NCI-H774 (cell line): ENCODE measurements at regions not wholly inside any gene's neighbourhood (a gene's known extent, or its start where the extent isn't known, plus 50 kb on each side); places are given as distances from the start of the nearest gene placed in this dataset.

Experiments
- DNase-seq: peaks from one replicate; lab custom pipeline; 2025; lab: John Stamatoyannopoulos, UW

DNA sequence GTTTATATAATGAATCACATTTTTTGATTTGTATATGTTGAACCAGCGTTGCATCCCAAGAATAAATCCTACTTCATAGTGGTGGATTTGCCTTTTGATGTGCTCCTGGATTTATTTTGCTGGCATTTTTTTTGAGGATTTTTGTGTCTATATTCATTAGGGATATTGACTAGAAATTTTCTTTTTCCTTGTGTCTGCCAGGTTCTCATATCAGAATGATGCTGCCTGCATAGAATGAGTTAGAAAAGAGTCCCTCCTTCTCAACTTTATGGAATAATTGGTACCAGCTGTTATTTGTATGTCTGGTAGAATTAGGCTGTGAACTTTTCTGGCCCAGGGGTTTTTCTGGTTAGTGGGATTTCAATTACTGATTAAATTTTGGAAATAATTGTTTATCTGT lies 457.4 kb upstream of the DSEL start:
- DNase-seq, result no peak

DNA sequence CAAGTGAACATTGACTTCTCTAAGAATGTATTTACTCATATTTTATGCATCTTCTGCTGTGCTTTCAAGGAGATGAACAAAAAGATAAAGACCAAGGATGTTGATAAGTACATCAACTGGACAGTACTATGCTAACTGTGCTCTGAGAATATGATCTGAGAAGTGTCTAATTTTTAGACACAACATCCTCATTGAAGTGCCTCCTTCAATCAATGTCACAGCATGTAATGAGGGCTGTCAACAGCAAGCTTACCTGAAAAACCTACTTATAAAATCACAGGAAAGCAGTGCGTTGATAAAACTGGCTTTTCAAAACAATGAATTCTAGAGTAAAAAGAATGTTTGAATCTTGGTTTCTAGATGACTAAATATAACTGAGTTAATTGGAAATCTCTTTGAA lies 452.9 kb upstream of the DSEL start:
- DNase-seq, result no peak

DNA sequence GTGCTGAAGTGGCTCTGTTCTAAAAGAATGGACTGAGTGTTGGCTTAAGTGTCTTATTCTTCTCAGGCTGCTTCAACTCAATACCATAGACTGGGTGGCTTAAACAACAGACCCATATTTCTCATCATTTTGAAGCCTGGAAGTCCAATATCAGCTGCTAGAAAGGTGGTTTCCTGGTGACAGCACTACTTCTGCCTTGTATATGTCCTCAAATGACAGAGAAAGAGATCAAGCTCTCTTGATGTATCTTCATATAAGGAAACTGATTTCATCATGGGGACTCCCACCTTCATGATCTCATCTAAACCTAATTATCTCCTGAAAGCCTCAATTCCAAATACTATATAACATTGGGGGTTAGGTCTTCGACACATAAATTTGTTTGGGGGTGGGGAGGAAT lies 449.7 kb upstream of the DSEL start:
- DNase-seq, result no peak

DNA sequence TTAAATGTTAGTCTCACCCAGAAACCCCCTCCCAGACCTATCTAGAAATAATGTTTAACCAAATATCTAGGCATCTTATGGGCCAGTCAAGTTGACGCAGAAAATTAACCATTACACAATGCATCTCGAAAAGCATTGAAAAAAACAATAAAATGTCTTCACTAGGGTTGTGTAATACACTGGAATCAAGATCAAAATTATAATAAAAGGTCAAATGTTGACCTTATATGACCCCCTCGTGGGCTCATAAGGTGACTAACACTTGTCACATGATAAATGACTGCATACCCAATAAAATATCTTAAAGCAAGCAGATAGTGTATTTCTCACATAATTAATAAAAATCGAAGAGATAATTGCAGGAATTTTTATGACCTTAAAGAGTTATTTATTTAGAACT lies 447.9 kb upstream of the DSEL start:
- no peak for DNase-seq

DNA sequence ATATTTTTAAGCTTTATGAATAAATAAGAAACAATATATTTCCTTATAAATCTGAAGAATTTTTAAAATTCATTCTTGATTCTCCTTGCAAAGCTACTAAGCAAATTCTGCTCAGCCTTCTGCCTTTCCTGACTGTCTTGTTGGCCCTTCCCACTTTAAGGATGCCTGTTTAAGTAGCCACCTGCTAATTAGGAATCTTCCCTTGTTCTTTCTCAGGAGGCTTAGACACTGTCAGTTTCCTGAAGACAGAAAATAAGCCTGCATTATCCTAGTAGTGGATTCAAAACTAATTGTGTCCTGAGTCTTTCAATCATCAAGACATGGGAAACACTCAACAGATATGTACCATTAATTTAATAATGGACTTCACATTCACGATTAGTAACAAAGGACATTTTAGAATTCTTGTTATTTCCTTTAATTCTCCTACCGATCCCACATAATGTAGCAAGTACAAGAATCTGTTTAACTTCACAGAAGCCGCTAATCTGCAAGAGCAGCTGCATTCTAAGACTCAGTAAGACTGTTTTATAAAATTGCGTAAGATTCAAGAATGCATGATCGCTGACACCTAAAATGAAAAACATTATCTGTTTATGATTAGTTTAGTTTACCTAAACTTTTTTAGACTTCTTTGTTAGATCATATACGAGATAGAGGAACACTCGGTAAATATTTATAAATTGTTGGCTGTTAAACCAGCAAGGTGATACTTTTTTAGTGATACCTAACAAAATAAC lies 445.4 kb upstream of the DSEL start:
- no peak for DNase-seq

DNA sequence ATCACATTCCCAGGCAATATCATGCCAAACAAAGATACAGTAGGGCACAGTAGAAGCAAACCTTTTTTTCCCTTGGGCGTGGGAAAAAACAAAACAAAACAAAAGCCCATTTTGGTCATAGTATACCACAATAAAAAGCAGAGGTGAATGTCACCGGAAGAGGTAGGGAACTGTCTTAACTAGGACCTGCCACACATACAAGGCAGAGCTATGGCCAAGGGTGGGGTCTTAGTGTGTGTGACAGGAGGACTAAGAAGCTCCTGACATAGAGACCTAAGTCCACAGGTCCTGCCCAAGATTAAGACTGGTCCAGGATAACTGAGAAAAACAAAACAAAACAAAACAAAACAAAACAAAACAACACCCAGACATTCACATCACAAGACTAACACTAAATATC lies 441.2 kb upstream of the DSEL start:
- no peak for DNase-seq

DNA sequence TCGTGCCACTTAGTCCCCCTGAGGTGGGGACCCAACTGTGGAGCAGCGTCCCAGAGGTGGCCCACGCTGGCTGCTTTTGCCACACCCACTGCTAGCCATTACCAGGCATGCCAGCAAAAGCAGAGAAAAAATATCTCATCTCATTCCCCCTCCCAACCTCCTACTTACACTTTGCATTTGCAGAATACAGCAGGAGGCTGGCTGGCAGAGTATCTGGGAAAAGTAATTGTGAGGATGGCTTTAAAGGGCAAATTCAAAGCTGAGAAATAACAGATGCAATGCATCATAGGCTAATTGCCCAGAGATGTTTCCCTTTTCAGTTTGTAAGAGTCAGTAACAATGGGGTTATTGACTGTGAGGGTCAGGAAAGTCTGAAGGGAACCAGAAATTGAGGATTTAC lies 438.1 kb upstream of the DSEL start:
- DNase-seq, result no peak

DNA sequence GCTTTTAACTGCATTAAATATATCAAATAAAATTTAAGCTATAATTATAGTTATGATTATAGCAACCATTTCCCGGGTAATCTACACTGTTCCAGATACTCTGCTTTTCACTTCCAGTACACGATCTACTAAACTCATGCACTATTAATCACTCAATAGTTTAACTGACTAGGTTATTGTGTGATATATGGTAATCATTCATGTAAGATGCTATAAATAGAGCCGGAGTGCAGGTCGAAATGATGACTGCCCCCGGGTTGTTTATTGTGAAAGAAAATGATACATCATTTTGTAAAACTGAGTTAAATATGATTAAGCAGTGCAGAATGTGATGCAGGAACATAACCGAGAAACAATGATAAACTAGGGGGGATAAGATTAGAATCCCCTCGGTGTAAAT lies 434.6 kb upstream of the DSEL start:
- DNase-seq, result no peak

DNA sequence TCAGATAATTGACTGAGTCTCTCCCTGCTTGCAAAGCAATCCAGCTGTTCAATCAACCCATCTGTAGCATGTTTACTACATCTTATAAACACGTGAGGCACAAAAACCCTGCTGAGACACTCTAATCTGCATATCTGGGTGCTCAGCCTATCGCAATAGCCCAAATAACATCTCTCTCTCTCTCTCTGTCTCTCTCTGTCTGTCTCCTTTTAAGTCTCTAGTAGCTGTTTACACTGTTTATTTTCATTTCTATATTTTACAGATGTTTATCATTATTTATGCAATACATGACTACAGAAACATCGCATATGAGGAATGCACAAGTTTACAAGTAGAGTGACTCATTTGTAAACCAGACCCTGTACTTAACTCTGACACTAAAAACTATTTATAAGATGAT lies 422.1 kb upstream of the DSEL start:
- no peak for DNase-seq

DNA sequence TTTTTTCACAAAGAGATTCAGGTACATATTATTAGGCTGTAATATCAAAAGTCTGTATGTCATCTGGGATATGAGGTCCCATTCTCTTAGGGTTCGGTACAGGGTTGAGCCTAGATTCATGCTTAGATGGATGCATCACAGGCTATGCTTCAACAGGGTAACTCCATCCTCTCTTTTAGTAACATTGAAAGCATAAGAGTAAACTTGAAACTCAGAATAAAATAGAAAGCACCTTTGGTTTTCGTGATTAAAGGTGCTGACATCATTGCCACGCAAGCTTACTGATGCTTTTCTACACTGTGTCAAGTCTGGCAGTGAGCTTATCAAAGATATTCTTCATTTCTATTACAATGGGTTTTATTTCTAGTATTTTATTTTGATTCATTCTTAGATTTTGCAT lies 419.1 kb upstream of the DSEL start:
- no peak for DNase-seq

DNA sequence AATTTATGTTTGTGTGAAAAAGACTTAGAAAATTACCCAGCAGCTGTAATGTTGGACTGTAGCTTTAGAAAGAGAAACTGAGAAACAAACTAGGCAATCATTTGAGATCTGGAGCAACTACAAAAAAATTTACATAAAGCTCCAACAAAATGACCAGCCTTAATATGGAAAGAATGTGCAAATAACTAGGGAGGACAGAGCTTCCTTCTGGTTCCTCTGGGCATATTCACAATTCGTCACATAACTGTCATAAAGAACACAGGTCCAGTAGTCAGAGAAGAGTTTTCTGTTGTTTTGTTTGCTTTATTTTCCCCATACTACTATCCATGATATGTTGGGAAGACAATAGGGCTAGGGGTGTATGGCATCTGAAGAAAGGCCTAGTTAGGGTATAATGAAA lies 416.8 kb upstream of the DSEL start:
- DNase-seq, result no peak

DNA sequence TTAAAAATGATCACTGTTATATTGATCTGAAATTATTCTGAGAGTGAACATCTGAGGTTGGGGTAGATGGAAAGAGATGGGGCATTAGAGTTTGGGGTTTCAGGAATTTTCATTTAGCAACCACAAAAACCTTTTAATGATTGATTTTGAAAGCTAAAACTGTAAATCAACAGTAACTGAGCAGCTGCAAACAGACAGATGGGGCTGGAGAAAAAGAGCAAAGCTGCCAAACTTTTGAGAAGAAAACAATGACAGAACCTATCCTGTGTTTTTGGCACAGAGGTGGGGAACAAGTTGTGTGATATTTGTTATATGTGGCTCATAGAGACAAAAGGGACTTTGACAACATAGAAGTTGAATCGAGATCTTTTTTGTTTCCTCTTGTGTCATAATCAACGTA lies 415.8 kb upstream of the DSEL start:
- DNase-seq, result no peak

DNA sequence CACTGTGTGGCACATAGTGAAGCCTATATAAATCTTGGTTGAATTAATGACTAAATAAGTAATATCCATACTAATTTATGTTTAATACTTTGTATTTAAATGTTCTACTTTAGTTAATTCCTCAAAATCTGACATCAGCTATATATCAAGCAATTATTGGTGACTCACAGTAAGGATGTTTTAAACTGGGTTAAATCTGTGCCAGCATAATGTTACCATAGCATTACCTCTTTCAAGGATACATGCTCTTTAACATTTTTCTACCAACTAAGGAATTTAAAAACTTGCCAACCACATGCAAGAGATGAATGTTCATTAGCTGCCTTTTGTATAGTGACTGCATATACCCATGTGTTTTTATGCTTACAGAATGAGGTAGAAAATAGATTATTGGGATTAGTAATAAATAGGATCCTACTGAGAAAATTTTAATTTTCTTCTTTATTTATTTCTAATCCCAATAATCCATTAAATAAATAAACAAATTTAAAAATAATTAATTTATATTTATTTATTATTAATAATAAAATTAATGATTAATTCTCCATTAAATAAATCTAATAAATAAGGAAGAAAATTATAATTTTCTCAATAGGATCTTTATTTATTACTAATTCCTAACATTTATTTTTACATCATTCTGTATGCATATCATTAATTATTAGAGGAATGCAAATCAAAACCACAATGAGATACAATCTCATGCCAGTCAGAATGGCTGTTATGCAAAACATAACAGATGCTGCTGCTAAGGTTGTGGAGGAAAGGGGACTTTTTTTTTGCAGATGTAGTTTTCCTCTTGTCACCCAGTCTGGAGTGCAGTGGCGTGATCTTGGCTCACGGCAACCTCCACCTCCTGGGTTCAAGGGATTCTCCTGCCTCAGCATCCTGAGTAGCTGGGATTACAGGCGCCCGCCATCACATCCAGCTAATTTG lies 410.7 kb upstream of the DSEL start:
- DNase-seq, result no peak

DNA sequence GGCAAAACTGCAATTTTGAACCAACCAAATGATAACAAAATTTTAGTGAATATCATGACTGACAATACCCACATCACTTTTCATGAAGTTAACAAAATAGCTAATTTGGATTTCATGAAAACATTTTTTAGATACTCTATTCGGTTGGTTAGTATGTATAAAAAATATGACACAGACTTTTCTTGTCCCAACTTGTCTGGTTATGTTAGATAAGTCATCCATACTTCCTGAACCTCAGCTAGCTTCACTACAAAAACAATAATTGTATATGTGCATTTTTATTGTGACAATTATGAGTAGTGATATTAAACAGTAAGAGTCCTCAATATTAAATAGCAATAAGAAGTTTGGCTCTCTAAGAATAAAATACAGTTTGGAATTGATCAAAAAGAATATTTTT lies 408.1 kb upstream of the DSEL start:
- no peak for DNase-seq

DNA sequence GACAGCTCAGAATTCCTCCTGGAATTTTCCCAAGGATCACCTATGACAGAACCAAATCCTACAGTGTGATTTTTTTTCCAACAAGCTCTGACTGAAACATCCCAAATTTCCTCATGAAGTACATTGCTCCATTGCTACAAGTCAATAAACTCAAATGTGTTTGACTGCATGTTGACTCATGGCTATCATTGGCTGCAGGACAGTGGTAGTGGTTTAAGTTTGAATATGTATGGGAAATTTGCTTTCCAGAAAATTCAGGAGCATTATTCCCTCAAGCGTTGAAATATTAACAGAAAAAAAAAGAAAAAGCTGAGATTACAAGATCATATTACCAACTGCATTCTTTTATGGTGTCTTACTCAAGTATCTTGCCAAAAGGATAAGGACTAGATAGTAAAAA lies 402.8 kb upstream of the DSEL start:
- no peak for DNase-seq

DNA sequence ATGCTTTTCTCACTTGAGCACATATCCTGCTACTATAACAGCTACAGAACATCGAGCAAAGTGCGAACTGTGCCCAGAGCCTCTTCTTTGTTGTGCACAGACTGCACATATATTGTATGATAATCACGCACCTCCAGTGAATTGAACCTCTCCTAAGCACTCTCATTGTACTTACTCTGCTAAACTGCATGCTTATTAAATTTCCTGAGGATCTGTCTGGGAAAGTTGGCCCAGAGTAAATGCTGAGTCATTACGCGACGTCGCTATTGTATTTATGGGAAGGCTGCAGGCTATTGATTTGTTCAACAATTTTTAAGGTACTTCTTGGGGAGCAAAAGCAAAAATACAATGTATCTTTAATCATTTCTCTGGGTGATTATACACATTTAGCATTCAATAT lies 399.6 kb upstream of the DSEL start:
- DNase-seq, result no peak

DNA sequence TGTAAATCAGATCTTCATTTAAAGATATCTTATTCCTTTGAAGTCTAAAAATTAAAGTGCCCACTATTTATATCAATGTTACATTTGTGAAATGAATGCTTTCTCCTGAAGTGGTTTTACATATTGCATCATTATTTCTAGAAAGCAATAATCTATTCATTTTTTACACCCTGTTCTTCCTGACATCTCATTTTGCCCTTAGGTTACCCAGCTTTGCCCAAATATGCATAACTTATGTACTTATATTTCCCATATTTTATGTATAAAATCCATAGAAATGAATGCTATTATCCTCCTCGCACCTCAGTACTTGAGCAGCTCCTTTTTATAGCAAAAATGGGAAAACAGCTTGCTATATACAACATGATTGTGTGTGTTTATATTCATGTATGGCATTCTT lies 396.5 kb upstream of the DSEL start:
- DNase-seq, result no peak

DNA sequence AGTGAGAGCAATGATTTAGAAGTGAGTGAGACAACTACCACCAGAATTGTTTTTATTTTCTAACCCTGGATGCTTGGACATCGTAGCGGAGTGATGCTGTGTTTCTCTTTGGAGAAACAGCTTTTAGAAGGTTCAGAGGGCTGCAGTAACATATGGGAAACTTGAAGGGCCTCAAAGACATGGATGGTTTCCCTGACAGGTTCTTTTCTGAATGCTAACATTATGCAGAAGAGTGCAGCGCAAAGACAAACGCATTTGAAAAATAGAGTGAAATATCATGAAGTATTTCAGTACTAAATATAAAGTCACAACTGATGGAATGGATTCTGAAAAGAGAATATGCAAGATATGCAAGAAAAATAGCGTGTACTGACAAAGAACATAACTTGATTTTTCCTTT lies 385.1 kb upstream of the DSEL start:
- no peak for DNase-seq

DNA sequence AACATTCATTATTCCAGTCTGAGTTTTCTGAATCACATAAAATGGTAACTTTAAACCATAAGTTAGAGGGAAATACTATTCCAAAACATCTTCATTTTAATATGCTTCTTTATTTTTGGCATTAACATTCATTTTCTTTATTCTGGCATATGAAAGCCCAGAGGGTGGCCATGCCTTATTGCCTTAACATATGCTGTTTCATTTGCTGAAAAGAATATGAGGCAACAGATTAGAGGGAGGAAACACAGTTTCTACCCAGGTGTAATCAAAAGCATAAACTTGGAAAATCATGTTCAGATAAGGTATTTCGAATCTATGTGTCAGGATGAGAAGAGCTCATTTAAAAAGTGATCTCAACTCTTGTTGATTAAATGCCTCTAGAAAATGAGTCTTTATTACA lies 379.9 kb upstream of the DSEL start:
- no peak for DNase-seq

DNA sequence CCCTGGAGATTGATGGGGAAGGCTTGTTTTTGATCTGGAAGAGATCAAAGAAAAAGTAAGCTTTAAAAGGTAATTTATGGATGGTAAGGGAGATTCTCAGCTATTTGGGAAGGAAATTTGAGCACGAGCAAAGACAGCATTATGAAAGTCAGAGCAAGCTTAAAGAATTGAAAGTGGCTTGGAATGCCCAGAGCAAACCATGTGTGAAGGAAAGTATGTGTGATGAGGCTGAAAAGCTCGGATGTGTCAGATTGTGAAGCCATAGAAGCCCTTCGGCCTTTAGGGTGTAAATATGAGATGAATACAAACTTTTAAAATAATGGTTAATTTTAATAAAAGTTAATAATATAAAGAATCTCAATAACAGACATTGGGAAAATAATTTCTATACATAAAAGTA lies 377.4 kb upstream of the DSEL start:
- no peak for DNase-seq

DNA sequence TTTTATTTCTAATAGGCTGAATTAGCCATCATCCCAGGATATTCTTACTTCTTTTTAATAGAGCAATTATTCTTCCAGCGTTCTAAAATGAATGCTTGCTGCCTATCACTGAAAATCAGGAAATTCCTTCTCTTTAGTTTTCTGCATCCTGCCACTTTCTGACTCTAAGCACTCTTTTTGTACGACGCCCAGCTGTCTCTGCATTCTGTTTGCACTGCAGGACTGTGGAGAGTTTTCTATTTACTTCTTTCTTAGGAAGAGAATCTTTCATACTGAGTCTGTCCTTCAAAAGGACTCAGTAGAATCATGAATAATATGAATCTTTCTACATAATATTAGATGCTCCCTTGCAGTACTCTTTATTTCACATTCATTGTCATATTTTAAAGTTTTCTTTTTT lies 360.4 kb upstream of the DSEL start:
- no peak for DNase-seq

DNA sequence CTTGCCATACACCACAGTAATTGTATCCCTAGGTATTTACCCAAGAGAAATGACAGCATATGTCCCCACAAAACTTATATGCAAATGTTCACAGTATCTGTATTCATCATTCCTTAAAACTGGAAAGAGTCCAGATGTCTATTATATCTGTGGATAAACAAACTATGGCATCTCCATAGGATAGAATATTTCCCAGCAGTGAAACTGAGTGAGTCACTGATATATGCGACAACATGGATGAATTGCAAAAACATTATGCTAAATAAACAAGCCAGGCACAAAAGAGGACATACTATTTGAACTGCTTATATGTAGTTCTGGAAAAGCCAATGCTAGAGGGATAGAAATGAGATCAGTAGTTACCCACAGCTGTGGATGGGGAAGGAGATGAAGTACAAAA lies 359.4 kb upstream of the DSEL start:
- DNase-seq, result no peak

DNA sequence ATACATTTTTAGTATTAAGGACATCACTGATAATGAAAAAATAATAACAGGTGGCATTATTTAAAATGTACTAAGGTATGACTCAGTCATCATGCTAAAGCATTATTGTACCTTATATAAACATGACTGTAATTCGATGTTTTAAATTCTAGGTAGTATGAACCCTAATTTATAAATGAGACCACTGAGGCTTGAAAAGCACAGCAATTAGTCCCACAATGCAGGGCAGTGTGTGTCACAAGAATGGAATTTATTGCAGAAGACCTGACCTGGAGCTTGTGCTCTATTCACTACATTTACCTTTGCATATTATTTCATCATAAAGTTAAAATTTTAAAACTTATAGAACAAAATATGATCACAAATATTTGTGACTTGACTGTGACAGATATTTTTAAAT lies 358.5 kb upstream of the DSEL start:
- DNase-seq, result no peak

DNA sequence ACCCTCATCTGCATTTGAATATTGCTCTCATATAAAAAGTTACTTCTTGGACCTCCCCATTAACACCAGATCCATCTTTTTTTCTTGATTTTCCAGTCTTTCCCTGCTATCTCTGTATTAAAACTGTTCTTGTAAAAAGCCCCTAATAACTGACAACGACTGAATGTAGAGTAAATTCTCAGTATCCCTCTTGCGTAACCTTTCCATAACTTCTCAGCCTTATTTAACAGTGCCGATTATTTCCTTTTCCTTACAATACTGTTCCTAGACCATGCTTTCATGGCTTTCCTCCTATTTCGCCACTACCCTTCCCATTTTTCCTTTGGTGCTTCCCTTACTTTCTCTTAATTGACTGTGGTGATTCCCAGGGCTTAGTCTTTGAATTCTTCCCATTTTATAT lies 348.9 kb upstream of the DSEL start:
- no peak for DNase-seq
